ENCODE measurements at regions not wholly inside any gene's neighbourhood (a gene's known extent, or its start where the extent isn't known, plus 50 kb on each side); places are given as distances from the start of the nearest gene placed in this dataset.

GRCh38 chr5:126219616-126220015, 203.6 kb upstream of the GRAMD2B start:
- no peak overlapping the region for H3K4me3 Mint-ChIP-seq
- CTCF ChIA-PET = no interaction called here
- H3K27ac Mint-ChIP-seq = no peak overlapping the region
- no peak for DNase-seq
- peaks cover 12% of the 10 kb centered on the region for H3K9me3 Mint-ChIP-seq
- no peaks in the 10 kb centered on the region for H3K4me1 Mint-ChIP-seq
- H3K36me3 Mint-ChIP-seq = no peaks in the 10 kb centered on the region
- H3K27me3 Mint-ChIP-seq = no peaks in the 10 kb centered on the region

- Mint-ChIP-seq H3K27ac (no peak overlapping the region), H3K4me3 (no peak overlapping the region), H3K9me3 (peaks cover 12% of the 10 kb centered on the region), H3K36me3 (no peaks in the 10 kb centered on the region), H3K27me3 (no peaks in the 10 kb centered on the region), H3K4me1 (no peaks in the 10 kb centered on the region)
- CTCF ChIA-PET = no interaction called here
- no peak for DNase-seq
Measured at GRCh38 chr5:126220725-126221124, 202.5 kb upstream of the GRAMD2B start.

GRCh38 chr5:126228934-126229333, 194.3 kb upstream of the GRAMD2B start:
- no peaks in the 10 kb centered on the region for H3K36me3 Mint-ChIP-seq
- CTCF ChIA-PET = no interaction called here
- no peaks in the 10 kb centered on the region for H3K4me1 Mint-ChIP-seq
- H3K4me3 Mint-ChIP-seq = no peak overlapping the region
- peaks cover 19% of the 10 kb centered on the region for H3K9me3 Mint-ChIP-seq
- H3K27ac Mint-ChIP-seq = no peak overlapping the region
- no peaks in the 10 kb centered on the region for H3K27me3 Mint-ChIP-seq
- no peak for DNase-seq

- H3K4me3 Mint-ChIP-seq = no peak overlapping the region
- H3K27me3 Mint-ChIP-seq = no peaks in the 10 kb centered on the region
- H3K9me3 Mint-ChIP-seq = peaks cover 6% of the 10 kb centered on the region
- H3K4me1 Mint-ChIP-seq = no peaks in the 10 kb centered on the region
- CTCF ChIA-PET = no interaction called here
- no peak for DNase-seq
- no peak overlapping the region for H3K27ac Mint-ChIP-seq
- no peaks in the 10 kb centered on the region for H3K36me3 Mint-ChIP-seq
Measured at GRCh38 chr5:126233256-126233655, 190.0 kb upstream of the GRAMD2B start.

GRCh38 chr5:126234563-126235195, 188.5 kb upstream of the GRAMD2B start:
- CTCF ChIA-PET = no interaction called here
- Mint-ChIP-seq H3K9me3 (peaks cover 4% of the 10 kb centered on the region), H3K27me3 (no peaks in the 10 kb centered on the region), H3K4me1 (no peaks in the 10 kb centered on the region), H3K36me3 (no peaks in the 10 kb centered on the region), H3K27ac (no peak overlapping the region), H3K4me3 (no peak overlapping the region)
- DNase-seq = no peak

GRCh38 chr5:126235628-126236027, 187.6 kb upstream of the GRAMD2B start:
- Mint-ChIP-seq H3K9me3 (no peaks in the 10 kb centered on the region), H3K27ac (no peak overlapping the region), H3K4me3 (no peak overlapping the region), H3K36me3 (no peaks in the 10 kb centered on the region), H3K4me1 (no peaks in the 10 kb centered on the region), H3K27me3 (no peaks in the 10 kb centered on the region)
- no peak for DNase-seq
- CTCF ChIA-PET = no interaction called here

GRCh38 chr5:126236994-126237393, 186.2 kb upstream of the GRAMD2B start:
- Mint-ChIP-seq H3K9me3 (no peaks in the 10 kb centered on the region), H3K27me3 (no peaks in the 10 kb centered on the region)
- CTCF ChIA-PET = no interaction called here

GRCh38 chr5:126248611-126249010, 174.6 kb upstream of the GRAMD2B start:
- CTCF ChIA-PET = no interaction called here
- H3K27ac Mint-ChIP-seq = no peak overlapping the region
- no peaks in the 10 kb centered on the region for H3K27me3 Mint-ChIP-seq
- no peak overlapping the region for H3K4me3 Mint-ChIP-seq
- H3K4me1 Mint-ChIP-seq = no peaks in the 10 kb centered on the region
- no peaks in the 10 kb centered on the region for H3K36me3 Mint-ChIP-seq
- H3K9me3 Mint-ChIP-seq = no peaks in the 10 kb centered on the region
- no peak for DNase-seq

More at GRCh38 chr5:126236994-126237393, 186.2 kb upstream of the GRAMD2B start:
- no peak overlapping the region for H3K27ac Mint-ChIP-seq
- no peaks in the 10 kb centered on the region for H3K36me3 Mint-ChIP-seq
- no peaks in the 10 kb centered on the region for H3K4me1 Mint-ChIP-seq
- no peak overlapping the region for H3K4me3 Mint-ChIP-seq
- DNase-seq = no peak

- H3K36me3 Mint-ChIP-seq = no peaks in the 10 kb centered on the region
Measured at GRCh38 chr5:126251024-126251423, 172.2 kb upstream of the GRAMD2B start.

GRCh38 chr5:126253406-126253805, 169.8 kb upstream of the GRAMD2B start:
- Mint-ChIP-seq H3K4me1 (no peaks in the 10 kb centered on the region), H3K36me3 (no peaks in the 10 kb centered on the region), H3K4me3 (no peak overlapping the region), H3K27me3 (no peaks in the 10 kb centered on the region), H3K9me3 (peaks cover 2% of the 10 kb centered on the region), H3K27ac (no peak overlapping the region)
- no peak for DNase-seq
- CTCF ChIA-PET = no interaction called here

More at GRCh38 chr5:126251024-126251423, 172.2 kb upstream of the GRAMD2B start:
- H3K4me1 Mint-ChIP-seq = no peaks in the 10 kb centered on the region
- CTCF ChIA-PET = no interaction called here
- H3K9me3 Mint-ChIP-seq = no peaks in the 10 kb centered on the region
- no peak for DNase-seq
- H3K4me3 Mint-ChIP-seq = no peak overlapping the region
- H3K27me3 Mint-ChIP-seq = no peaks in the 10 kb centered on the region
- H3K27ac Mint-ChIP-seq = no peak overlapping the region

GRCh38 chr5:126263591-126264184, 159.5 kb upstream of the GRAMD2B start:
- DNase-seq = no peak
- Mint-ChIP-seq H3K27me3 (no peaks in the 10 kb centered on the region), H3K9me3 (no peaks in the 10 kb centered on the region), H3K4me3 (no peak overlapping the region), H3K27ac (no peak overlapping the region), H3K36me3 (no peaks in the 10 kb centered on the region), H3K4me1 (no peaks in the 10 kb centered on the region)
- CTCF ChIA-PET = no interaction called here

GRCh38 chr5:126265917-126266316, 157.3 kb upstream of the GRAMD2B start:
- Mint-ChIP-seq H3K4me3 (no peak overlapping the region), H3K9me3 (no peaks in the 10 kb centered on the region), H3K27ac (no peak overlapping the region), H3K36me3 (no peaks in the 10 kb centered on the region), H3K4me1 (no peaks in the 10 kb centered on the region), H3K27me3 (no peaks in the 10 kb centered on the region)
- DNase-seq = no peak
- CTCF ChIA-PET = no interaction called here

GRCh38 chr5:126267438-126267837, 155.8 kb upstream of the GRAMD2B start:
- no peak overlapping the region for H3K27ac Mint-ChIP-seq
- H3K4me1 Mint-ChIP-seq = no peaks in the 10 kb centered on the region
- no peaks in the 10 kb centered on the region for H3K36me3 Mint-ChIP-seq
- DNase-seq = no peak
- H3K27me3 Mint-ChIP-seq = no peaks in the 10 kb centered on the region
- CTCF ChIA-PET = no interaction called here
- no peaks in the 10 kb centered on the region for H3K9me3 Mint-ChIP-seq
- H3K4me3 Mint-ChIP-seq = no peak overlapping the region

GRCh38 chr5:126268697-126269315, 154.4 kb upstream of the GRAMD2B start:
- Mint-ChIP-seq H3K27me3 (no peaks in the 10 kb centered on the region), H3K4me3 (no peak overlapping the region), H3K27ac (no peak overlapping the region), H3K36me3 (no peaks in the 10 kb centered on the region), H3K4me1 (no peaks in the 10 kb centered on the region), H3K9me3 (no peaks in the 10 kb centered on the region)
- CTCF ChIA-PET = no interaction called here
- no peak for DNase-seq

GRCh38 chr5:126269511-126269910, 153.7 kb upstream of the GRAMD2B start:
- Mint-ChIP-seq H3K4me1 (no peaks in the 10 kb centered on the region), H3K27me3 (no peaks in the 10 kb centered on the region), H3K9me3 (no peaks in the 10 kb centered on the region), H3K27ac (no peak overlapping the region), H3K4me3 (no peak overlapping the region), H3K36me3 (no peaks in the 10 kb centered on the region)
- CTCF ChIA-PET = no interaction called here
- no peak for DNase-seq
